Activated T-cell treated with anti-CD3 and anti-CD28 coated beads for 48 hours (primary cell): ENCODE measurements at regions not wholly inside any gene's neighbourhood (a gene's known extent, or its start where the extent isn't known, plus 50 kb on each side); places are given as distances from the start of the nearest gene placed in this dataset.

ENCODE experiments used
- DNase-seq: peaks from one replicate; pipeline ENCODE4 v3.0.0-alpha.2; 2020; ENCODE audit warnings: low read depth

DNA sequence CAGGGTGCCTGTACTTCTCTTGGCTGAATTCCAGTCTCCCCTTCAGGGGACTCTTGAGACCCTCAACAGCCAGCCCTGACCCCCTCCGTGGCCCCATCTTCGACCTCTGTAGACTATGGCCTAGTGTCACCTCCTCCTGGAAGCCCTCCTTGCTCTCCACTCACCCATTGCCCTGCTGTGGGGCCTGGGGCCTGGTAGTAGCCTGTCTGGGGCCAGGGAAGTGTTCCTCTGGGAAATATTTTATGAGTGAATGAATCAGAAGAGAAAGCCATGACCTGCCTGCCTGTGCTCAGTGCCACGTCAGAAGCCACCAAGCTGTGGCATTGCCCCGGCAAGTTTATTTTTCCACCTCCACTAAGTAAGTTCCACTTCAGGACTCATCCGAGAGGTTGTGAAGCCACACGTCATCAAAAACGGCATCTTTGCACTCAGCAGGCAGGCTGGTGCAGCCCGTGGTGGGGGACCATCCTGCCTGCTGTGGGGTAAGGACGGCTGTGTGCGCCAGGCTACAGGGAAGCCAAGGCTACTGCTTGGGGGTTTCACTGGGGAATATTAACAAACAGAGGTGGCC, 59.6 kb upstream of the PPARA start:
- no peak for DNase-seq

DNA sequence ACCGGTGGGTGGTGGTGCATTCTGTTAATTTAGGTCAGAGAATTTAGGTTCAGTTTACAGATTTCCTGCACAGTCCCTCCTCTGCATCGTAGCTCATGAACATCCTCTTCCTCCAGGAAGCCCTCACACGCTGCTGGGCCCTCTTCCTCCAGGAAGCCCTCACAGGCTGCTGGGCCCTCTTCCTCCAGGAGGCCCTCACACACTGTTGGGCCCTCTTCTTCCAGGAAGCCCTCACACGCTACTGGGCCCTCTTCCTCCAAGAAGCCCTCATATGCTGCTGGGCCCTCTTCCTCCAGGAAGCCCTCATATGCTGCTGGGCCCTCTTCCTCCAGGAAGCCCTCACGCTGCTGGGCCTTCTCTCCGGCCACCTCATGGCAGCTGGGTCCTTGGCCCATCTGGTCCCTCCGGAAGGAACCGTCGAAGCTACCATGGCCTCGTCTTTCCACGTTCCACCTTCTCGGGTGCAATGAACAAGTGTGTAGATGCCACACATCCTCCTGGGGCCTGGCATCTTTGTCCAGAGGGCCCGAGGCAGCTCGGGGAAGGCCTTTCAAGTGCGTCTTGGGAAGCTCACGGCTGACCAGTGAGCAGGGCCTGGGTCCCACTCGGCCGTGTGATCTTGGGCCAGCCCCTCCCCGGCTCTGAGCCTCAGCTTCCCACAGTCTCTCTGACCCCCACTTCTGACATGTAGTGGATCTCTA, 58.9 kb upstream of the PPARA start:
- DNase-seq: no peak

DNA sequence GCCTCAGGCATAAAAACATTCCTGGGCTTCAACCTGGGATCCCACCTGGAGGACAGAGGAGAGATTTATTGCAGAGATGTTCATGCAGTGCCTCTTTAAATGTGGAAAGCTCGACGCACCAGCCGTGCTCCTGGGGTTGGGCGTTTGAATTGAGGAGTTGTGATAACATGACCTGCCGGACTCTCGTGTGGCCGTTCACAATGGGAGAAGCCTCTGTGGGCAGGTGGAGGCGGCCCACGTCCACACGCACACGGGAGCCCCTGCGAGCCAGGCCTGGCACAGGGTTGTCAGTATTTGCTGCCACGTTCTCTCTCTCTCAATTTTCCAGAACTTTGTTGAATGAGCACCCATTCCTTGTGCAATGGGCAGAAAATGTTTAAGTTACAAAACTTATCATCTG, 58.3 kb upstream of the PPARA start:
- no peak for DNase-seq

GRCh38 chr22:46092670-46093410, 57.5 kb upstream of the PPARA start:
- DNase-seq: no peak

DNA sequence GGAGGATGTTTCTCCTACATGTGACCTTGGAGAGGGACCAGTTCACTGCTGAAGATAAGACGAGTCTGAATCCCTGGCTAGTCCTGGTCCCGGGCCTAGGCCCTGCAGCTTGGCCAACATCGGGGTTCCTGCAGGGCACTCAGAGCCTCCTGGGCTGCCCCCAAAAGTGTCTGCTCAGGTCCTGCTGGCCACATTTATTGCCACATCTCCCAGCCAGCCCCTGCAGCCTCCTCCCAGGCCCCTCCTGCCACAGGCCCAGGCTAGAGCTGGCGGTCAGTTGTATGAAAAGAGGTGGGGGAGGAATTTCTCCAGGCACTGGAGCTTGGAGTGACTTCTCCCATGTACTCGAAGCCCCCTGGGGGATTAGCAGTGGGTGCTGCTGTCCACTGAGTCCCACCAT, 56.5 kb upstream of the PPARA start:
- DNase-seq: no peak

- no peak for DNase-seq
These were observed 55.6 kb upstream of the PPARA start for GRCh38 chr22:46094676-46095075.

- no peak for DNase-seq
These were observed 54.3 kb upstream of the PPARA start for GRCh38 chr22:46096051-46096450.

DNA sequence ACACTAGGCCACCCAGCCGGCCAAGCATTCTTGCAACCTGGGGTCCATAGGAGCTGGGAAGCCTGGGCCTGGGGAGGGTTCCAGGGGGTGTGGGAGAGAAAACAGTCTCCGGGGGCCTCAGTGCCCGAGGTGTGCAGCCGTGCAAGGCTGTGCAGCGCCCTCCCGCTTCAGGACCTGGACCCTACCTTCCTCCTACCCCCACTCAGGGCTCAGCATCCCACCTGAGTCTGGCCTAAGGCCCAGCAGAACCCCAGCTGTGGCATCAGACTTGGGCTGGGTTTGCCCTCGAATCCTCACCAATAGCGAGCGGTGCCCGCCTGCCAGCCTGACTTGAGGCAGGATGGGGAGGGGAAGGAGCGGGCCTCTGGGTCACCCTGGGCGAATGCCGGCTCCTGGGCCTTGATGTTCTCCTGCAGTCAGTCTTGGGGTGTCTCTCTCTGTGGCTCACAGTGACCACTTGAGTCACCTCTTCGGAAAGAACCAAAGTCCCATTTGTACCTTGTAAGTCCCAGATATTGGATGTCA, 53.6 kb upstream of the PPARA start:
- DNase-seq: no peak

GRCh38 chr22:46097268-46097900, 52.9 kb upstream of the PPARA start:
- DNase-seq: no peak

GRCh38 chr22:46098525-46099475, 51.5 kb upstream of the PPARA start:
- DNase-seq: no peak

DNA sequence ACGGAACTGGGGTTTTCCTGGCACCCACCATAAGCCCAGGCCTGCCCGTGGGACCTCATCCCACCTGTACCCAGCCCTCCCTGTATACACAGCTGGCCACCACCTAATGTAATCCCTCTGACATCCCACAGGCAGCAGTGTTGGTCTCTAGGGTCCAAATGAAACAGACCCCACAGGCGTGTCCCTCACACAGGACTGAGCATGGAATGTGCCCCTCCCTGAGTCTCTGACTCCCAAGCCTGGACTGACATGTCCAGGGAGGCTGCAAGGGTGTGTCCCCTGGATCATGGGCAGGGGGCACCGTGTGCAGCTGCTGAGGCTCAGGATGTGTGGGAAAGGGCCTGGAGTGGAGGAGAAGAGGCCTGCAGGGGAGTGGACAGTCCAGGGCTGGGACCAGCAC, 50.6 kb upstream of the PPARA start:
- DNase-seq: no peak

DNA sequence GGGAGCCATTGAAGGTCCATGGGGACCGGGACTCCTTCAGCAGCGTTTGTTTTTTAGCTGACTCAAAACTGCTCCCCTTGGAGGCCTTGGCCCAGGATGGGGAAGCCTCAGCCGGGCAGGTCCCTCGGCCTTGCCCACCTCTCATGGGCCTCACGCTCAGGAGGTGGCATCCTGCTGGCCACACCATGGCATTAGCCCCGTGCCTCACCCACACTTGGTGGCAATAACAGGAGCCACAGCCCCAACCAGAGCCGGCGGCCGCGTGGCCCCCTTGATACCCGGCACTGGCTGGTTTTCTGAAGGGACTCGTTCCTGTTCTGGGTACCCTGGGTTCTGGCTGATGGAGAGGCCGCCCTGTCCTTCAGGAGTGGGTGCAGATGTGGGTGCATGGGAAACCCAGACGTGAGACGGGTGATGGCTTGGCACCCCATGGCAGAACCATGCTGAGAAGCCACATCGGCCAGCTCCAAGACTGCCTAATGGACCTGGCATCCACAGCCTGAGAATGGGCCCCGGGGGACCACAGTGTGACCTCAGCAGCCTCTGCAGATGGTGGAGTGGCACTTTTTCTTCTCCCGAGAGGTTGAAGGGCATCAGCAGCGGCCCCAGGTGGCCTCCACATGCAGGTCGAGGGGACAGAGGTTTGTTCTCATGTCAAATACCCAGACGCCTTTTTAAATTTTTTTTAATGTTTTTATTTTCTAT, 49.8 kb upstream of the PPARA start:
- no peak for DNase-seq
